ENCODE measurements at regions not wholly inside any gene's neighbourhood (a gene's known extent, or its start where the extent isn't known, plus 50 kb on each side); places are given as distances from the start of the nearest gene placed in this dataset.
"Not testable (repeated sequence)": the region's sequence is repeated elsewhere in the genome, so short reads cannot be mapped to it uniquely, and the experiment has no call there.

- DNase-seq = no peak
Measured at GRCh38 chr3:20810555-20810954, 624.5 kb upstream of the SGO1 start.

GRCh38 chr3:20809356-20809755, 623.4 kb upstream of the SGO1 start:
- no peak for DNase-seq

DNA sequence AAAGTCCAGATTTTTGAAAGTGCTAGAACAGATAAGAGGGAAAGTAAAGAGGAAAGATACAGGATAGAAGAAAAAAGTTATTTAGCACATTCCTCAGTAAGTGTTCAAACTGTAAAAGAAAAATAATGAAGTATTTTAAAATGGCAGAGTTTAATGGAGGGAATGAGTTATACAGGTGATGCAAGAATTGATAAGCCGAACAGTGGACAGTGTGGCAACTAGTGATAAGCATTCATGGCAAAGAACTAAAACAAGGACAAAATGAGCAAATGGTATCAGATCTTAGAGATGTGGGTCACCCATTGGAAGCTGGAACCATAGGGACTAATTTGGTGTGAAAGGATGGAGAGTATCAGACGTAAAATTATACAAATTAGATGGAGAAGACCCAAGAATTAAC, 622.9 kb upstream of the SGO1 start:
- no peak for DNase-seq

DNA sequence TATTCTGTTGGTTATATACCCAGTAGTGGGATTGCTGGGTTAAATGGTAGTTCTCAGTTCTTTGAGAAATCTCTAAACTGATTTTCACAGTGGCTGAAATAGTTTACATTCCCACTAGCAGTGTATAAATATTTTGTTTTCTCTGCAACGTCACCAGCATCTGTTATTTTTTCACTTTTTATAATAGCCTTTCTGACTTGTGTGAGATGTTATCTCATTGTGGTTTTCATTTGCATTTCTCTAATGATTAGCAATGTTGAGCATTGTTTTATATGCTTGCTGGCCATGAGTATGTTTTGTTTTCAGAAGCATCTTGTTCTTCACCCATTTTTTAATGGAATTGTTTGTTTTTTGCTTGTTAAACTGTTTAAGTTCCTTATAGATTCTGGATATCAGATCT, 612.7 kb upstream of the SGO1 start:
- DNase-seq = no peak

GRCh38 chr3:20787005-20787404, 601.0 kb upstream of the SGO1 start:
- DNase-seq = no peak

DNA sequence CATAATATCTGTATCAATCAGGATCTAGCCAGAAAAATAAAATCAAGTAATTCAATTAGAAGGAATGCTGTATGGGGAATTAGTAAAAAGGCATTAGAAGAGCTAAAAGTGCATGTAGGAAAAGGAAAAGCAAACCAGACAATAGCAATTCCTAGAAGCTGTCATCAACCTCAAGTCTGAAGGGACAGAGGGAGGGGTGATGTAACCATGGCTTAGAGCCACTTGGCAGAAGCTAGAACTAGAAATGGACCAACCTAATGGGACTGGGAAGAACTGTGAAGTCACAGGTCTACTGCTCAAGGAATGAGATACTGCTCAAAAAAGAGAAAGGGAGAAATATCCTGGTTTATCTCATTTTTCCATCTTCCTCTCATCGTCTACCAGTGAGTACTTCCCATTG, 590.7 kb upstream of the SGO1 start:
- no peak for DNase-seq

DNA sequence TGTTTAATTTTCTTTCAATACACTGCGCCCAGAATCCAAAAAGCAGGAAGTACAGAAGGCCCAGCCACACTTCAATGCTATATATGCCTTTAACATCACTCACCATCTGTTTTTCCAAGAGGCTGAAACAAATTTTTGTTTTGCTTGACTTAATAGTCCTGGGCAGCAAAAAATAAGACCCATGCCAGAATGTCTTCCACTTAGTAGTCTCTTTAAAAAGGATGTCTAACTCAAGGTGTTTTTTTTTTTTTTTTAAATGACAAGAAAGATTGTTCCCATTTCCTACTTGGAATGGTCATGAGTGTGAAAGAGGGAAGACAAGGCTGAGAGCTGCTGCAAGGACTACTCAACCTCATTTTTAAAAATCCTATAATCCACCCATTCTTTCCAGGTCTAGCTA, 590.3 kb upstream of the SGO1 start:
- no peak for DNase-seq

- no peak for DNase-seq
Measured at GRCh38 chr3:20773320-20773984, 587.4 kb upstream of the SGO1 start.

- DNase-seq = no peak
Measured at GRCh38 chr3:20772869-20773268, 586.9 kb upstream of the SGO1 start.

DNA sequence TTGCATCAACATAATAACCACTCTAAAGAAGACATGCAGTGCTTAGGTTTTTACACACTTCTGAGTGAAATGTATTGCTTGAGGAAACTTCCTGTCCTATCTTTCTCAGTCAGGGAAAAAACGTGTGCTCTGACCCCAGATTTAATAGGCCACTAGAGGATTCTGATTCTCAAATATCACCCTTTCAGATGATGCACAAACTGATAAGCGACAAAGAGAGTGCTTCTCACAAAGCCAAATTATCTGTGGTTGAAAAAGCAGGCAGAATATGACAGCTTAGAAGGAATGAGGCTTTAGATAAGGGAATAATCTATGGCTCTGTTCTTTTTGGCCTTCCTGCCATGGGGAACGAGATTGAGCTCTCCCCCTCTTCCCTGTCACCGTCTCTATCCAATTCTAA, 583.4 kb upstream of the SGO1 start:
- DNase-seq = no peak

GRCh38 chr3:20760981-20761380, 575.0 kb upstream of the SGO1 start:
- no peak for DNase-seq

DNA sequence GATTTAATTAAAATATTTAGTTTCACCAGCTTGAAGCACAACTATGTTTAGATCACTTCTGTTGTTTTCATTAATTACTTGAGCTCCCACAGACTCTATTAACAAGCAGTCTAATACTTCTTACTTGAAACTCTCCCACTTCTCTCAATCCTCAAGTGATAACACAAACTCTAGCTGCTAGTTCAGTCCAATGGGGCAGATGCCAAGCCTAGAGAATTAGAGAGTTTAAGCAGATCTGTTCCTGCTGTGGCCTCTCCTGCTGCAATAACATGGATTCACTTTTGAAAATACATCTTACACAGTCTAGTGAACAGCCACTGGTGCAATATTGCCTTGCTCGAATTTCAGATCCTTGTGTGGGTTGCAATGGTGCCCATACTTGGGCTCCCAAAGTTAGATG, 566.4 kb upstream of the SGO1 start:
- no peak for DNase-seq

DNA sequence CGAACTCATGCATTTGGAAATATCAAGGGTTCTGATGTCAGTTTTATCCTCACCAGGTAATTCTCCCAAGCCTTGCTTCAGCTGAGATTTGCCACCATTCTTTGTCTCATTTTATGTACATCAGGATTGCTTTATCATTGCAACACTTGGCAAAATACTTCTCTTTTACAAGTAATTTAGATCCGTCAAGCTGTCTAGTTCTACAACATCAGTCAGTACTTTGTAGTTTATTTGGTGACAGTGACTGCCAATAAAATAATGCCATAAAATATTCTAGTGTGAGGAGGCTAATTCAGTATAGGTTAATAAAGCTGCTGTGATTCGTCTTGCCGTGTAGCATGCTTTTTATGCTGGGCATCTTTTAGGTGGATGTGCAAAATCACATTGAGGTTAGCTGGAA, 565.3 kb upstream of the SGO1 start:
- no peak for DNase-seq

- DNase-seq = no peak
Measured at GRCh38 chr3:20747741-20748140, 561.7 kb upstream of the SGO1 start.

DNA sequence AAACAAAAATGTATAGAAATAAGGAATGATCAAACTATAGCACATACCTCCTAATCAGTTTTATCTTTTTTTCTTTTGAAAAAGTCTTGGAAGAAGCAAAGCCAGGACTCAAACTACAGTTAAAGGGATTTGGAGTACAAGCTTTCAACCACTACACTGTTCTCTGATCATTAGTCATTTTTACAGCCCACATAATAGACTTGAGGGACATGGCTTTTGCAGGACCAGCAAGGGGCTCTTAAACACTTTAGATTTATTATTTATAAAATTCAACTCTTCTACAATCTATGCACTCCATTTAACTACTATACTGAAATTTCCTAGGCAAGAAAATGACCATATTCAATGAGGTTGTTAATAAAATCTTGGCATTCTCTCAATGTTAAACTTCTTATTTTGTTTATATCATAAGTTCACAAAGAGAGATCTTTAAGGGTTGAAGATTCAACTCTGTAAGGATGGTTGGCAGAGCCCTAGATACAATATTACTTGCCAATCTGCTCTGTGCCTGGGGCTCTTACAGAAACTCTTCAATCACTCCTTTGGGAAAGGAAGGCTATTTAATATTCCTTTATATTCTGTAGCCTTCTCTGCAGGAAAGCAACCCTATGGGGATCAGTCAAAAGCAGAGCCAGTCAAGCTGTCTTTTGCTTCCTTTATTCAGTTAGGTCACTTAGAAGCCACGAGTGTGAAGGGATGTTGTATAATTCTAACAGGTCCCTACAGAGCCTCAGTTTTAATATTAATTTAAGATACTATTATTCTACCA, 557.7 kb upstream of the SGO1 start:
- DNase-seq = no peak

GRCh38 chr3:20742903-20743552, 557.0 kb upstream of the SGO1 start:
- no peak for DNase-seq

GRCh38 chr3:20741381-20741780, 555.4 kb upstream of the SGO1 start:
- no peak for DNase-seq

DNA sequence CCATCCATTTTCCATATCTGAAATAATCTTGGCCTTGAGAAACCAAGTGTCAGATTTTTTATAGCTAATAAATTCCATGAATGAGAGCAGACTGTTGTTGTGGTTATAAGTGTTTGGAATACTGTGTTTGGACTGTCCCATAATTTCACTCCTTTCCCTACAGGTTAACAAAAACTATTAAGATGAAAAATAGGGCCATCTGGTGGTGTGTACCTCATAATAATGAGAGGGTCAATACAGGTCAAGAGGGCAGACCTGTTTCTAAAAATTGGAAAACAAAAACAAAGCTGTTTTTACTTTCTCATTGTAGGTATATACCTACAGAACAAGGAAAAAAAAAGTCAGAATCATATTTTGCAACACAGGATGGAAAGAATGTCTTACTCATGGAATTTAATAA, 553.8 kb upstream of the SGO1 start:
- no peak for DNase-seq

- no peak for DNase-seq
Measured at GRCh38 chr3:20736287-20736852, 550.4 kb upstream of the SGO1 start.

GRCh38 chr3:20729185-20729584, 543.2 kb upstream of the SGO1 start:
- DNase-seq = no peak

DNA sequence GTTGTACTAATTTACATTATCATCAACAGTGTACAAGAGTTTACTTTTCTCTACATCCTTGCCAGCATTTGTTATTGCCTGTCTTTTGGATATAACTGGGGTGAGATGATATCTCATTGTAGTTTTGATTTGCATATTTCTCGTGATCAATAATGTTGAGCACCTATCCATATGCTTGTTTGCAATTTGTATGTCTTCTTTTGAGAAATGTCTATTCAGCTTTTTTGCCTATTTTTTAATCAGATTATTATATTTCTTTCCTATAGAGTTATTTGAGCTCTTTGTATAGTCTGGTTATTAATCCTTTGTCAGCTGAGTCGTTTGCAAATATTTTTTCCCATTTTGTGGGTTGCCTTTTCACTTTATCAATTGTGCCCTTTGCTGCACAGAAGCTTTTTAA, 540.8 kb upstream of the SGO1 start:
- no peak for DNase-seq

- no peak for DNase-seq
Measured at GRCh38 chr3:20724241-20724640, 538.2 kb upstream of the SGO1 start.

GRCh38 chr3:20716425-20716824, 530.4 kb upstream of the SGO1 start:
- not testable (repeated sequence) for DNase-seq

DNA sequence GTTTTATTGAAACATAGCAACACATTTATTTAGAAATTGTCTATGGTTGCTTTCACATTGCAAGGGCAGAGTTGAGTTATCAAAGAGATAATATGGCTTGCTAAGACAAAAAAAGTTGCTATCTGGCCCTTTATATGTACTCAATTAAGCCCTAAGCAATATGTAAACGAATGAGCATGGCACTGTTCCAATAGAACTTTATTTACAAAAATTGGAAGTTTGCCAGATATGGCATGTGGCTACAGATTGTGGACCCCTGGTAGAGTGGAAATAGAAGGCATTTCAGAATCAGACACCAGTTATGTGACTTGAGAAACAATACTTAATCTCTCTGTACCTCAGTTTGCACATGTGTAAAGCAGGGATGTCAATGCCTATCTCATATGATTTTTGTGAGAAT, 515.6 kb upstream of the SGO1 start:
- no peak for DNase-seq

Data from T-helper 2 cell (primary cell).